Cerebellar nuclear complex (tissue), 1 donor: ENCODE measurements at regions not wholly inside any gene's neighbourhood (a gene's known extent, or its start where the extent isn't known, plus 50 kb on each side); places are given as distances from the start of the nearest gene placed in this dataset.

Experiments
- DNase-seq, 2 experiments: peaks; one replicate each; lab custom pipeline; 2025; lab: John Stamatoyannopoulos, UW

DNA sequence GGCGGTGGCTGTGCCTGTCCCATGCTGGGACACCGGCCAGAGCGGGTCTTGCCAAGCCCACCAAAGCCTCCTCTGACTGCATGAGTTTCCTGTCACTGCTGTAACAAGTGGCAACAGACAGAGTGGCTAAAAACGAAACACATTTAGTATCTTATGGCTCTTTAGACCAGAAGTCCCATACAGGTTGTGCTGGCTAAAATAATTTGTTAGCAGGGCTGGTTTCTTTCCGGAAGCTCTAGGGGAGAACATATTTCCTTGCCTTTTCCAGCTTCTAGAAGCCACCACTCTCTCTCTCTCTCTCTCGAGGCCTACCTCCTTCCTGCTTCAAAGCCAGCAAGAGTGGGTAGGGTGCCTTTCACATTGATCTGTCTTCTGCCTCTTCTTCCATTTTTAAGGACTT is 171.6 kb upstream of the PLPP4 start:
- no peak for DNase-seq

DNA sequence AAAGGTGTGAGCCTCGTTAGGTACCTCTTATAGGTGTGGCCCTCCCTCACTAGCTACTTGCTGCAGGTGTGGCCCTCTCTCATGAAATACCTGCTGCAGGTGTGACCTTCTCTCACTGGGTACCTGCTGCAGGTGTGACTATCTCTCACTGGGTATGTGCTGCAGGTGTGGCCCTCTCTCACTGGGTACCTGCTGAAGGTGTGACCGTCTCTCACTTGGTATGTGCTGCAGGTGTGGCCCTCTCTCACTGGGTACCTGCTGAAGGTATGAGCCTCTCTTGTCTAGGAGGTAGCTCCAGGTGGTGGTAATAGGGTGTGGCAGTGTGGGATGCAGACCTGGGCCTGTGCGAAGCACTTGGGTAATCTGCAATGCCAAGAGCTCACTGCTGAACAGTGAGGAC is 170.7 kb upstream of the PLPP4 start:
- no peak for DNase-seq

GRCh38 chr10:120300513-120300912 is 156.5 kb upstream of the PLPP4 start:
- DNase-seq: no peak

GRCh38 chr10:120308589-120308988 is 148.4 kb upstream of the PLPP4 start:
- DNase-seq: no peak

DNA sequence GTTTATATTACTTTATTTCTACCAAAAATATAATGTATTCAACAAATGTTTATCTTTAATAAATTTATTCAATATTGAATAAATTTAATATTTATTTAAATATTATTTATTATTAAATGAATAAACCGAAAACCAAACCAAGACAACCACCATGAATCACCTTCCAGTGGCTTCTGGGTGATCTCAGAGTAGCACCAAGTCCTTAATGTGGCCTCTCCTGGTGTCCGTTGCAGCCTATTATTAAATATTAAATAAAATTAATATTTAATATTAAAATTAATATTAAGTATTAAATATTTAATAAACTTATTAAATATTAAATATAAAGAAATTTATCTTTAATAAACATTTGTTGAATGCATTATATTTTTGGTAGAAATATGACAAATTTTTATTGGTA is 143.3 kb upstream of the PLPP4 start:
- DNase-seq: no peak

DNA sequence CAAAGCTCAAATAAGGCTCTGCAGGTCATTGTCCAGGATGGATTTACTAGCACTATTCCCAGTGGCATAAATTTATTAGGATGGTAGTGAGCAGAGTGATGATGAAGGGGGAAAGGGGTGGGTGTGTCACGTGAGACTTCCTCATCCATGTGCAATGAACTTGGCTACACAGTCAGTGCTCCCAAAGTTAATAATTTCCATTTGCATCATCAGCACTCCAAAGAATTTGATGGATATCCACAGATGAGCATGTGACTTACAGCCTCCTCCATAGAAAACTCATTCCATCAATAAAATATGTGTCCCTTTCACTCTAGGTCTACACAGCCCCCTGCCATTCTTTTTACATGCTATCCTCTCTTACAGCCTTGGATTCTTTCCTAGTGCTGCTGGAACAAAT is 142.6 kb upstream of the PLPP4 start:
- no peak for DNase-seq

DNA sequence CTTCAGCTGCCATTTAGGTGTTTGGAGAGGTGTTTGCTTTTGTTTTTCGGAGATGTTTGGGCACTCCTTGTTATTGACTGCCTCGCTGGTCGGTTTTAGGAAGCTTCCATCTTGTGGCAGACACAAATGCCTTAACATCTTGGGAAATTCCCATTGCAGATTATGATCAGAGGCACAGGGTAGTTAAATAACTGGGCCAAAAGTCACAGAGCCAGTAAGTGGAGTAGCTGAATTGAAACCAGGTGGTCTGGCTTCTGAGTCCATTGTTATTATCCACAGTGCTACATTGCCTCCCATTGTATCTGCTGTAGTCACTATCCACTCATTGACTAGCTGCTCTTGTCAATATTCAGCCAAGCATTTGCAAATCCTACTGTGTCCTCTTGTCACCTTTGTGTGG is 138.2 kb upstream of the PLPP4 start:
- DNase-seq: no peak

DNA sequence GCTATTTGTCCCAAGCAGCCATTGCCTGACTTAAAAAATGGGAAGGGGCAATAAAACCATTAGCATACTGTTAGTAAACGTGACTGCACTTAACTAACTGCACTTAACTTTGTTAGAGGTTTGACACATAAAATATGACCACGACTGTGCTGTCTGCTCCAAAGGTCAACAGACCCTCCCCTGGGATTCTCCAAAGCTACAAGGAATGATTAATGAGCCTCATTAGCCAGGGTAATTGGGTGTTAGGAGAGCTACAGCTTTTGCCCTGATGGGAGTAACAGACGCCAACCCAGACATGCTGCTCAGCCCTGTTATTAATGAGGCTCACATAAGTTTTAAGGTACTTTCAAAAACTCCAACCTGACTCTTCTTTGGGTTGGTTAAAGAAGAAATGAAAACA is 129.4 kb upstream of the PLPP4 start:
- no peak for DNase-seq

DNA sequence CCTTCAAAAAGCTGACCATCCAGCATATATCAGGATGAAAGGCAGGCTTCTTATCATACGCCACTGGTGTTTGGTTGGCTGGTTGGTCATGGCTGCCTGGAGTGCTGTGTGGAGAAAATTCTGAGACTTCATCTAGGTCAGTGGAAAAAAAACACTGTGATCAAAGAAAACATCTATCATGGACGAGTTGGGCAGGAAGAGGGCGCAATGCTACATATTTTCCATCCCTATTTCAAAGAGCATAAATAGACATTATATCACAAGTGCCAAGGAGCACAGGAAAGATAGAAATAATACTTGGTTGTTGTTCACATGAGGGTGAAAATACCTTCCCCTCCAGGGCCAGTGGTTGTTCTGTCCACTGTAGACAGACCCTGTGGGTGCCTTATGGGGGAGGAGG is 128.4 kb upstream of the PLPP4 start:
- DNase-seq: no peak

GRCh38 chr10:120335553-120335952 is 121.5 kb upstream of the PLPP4 start:
- no peak for DNase-seq

- no peak for DNase-seq
Measured at GRCh38 chr10:120336306-120336910, 120.6 kb upstream of the PLPP4 start.

DNA sequence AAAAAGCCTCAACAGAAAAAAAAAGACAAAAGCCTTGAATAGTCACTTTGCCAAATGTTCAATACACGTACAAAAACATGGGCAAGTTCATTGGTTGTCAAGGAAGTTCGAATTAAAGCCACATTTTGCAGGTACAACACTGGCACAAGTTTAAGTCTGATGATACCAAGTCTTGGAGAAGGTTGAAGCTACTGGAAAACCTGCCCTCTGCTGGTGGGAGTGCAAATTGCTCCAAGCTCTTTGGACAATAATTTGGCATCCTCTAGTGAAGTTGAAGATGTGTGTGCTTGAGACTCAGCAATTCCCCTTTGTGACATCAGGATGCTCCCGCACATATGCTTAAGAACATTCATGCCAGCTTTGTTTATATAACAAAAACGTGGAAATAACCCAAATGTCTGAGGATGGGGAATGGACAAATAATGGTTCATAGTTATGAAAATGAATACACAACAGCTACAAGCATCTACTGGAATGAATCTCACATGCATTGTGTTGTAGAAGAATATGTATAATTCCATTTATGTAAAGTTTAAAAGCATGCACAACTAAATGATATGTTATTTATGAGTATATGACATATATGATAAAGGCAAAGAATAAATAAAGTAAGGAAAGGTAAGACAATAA is 120.0 kb upstream of the PLPP4 start:
- DNase-seq: no peak

DNA sequence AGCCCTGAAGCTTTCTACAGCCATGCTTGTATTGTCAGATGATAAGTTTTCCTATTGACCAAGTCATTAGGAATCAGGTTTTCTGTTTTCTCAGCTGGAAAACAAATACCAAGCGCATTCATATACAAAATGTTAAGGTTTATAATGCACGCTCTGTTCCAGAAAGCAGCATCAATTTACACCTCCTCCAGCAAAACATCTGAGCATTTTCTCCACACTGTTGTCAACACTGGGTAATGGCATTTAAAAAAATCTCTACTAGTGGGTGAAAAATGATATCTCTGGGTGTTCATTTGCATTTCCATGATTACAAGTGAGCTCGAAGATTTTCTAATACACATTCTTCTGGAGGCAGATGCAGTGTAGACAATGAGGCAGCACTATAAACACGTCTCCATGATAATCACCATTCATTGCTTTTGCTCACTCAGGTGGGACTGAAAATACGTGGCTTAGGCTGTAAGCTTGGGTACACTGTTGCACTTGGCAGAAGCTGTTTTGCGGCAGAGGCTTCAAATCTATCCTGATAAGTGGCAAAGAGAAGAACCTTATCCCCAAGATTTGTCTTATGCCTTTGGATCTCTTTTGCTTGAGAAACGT is 114.8 kb upstream of the PLPP4 start:
- no peak for DNase-seq

- no peak for DNase-seq
Measured at GRCh38 chr10:120345186-120345585, 111.8 kb upstream of the PLPP4 start.

DNA sequence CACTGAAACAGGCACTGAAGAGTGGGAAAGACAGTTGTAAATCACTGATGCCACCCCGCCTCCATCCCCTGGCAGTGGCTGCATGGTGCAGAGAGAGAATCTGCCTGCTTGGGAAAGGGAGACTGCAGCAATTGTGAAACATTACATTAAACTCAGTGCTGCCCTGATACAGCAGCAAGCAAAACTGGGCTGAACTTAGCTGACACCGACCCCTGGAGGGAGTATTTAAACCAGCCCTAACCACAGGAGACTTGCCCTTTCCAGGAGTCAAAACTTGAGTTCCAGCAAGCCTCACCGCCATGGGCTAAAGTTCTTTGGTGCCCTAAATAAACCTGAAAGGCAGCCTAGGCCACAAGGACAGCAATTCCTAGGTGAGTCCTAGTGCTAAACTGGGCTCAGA is 109.4 kb upstream of the PLPP4 start:
- no peak for DNase-seq

- no peak for DNase-seq
Measured at GRCh38 chr10:120349069-120349468, 108.0 kb upstream of the PLPP4 start.

GRCh38 chr10:120355425-120355824 is 101.6 kb upstream of the PLPP4 start:
- DNase-seq: no peak

DNA sequence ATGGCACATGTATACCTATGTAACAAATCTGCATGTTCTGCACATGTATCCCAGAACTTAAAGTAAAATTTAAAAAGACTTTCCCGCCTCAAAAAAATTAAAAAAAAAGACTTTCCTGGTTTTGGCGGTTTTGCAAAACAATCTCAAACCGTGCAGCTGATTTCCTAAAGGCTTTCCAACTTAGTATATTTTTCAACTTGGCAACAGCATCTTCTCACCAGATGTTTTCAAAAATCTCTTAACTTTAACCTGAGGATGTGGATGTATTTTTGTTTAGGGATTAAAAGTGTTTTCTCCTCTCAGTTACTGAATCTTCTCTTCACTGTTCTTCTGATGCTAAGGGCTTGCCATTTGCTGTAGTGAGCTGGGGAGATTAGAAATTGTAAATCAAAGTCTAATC is 96.5 kb upstream of the PLPP4 start:
- DNase-seq: no peak

GRCh38 chr10:120365872-120366271 is 91.2 kb upstream of the PLPP4 start:
- no peak for DNase-seq

DNA sequence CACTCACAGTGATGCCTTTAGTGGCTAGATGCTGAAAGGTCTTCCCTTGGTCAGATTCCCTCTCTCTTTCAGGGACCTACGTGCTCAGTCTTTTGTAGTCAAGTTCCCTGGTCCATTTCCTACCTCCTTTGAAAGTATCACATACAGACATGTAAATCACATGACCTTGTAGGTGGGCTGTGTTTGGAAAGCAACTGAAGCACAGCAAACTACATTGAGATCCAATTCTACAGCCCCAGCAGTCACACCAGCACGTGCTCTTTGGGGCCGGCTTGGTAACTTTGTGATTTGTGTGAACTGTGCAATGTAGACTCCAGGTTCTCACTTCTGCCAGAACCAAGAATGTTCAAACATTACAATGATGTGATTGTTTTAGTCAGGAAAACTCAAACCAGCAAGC is 89.7 kb upstream of the PLPP4 start:
- no peak for DNase-seq

GRCh38 chr10:120368338-120368737 is 88.7 kb upstream of the PLPP4 start:
- DNase-seq: no peak

DNA sequence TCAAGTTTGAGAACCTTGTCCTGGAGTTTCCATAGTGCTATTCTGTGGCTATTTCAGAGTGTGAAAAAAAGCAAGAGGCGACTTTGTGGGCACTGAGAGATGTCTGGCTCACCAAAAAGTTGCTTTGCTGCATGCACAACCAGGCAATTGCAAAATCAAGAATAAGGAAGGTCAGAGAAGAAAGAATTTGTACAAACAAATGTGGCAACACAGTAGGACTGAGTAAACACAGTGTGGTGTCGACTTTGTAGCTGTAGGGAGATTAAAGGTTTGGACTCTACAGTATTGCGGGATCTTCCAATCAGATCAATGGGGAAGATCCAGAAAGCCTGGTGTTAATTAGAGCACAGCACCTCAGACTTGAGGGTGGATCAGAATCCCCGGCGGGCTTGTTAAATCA is 88.1 kb upstream of the PLPP4 start:
- DNase-seq: no peak

DNA sequence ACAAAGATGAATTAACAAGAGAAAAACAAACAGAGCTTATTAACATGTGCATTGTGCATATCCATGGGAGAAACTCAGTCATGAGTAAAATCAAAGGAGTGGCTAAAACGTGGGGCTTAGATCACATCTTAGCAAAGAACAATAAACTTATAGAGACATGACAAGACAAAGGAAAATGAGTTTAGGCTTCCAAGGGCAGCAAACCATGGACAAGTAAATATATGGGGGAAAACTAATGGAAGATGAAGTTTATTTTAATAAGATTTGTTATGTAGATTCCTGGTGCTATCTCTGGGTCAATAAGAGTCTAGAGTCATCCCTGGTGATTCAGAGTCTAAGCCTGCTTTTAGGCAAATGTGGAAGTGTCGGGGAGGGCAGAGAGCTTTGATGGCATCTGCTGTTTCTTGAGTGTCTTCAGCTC is 87.2 kb upstream of the PLPP4 start:
- DNase-seq: no peak

- no peak for DNase-seq
Measured at GRCh38 chr10:120371856-120372255, 85.2 kb upstream of the PLPP4 start.
